HG03457 (cell line): ENCODE measurements at regions not wholly inside any gene's neighbourhood (a gene's known extent, or its start where the extent isn't known, plus 50 kb on each side); places are given as distances from the start of the nearest gene placed in this dataset.
A peak's percentile ranks its signal among the peaks of the same experiment; 100 is the strongest.

Source experiments
- ATAC-seq: cut with Tn5 transposase; IDR thresholded peaks from one replicate; pipeline ENCODE4 v1.9.1; 2021; ENCODE audit warnings: moderate number of reproducible peaks; ENCODE audit not compliant: unreplicated experiment

GRCh38 chr6:17047889-17048288, 54.0 kb upstream of the STMND1 start:
- ATAC-seq, result no peak

- ATAC-seq, result no peak
Measured at GRCh38 chr6:17045581-17046322, 56.1 kb upstream of the STMND1 start.

GRCh38 chr6:17043148-17043522, 58.7 kb upstream of the STMND1 start:
- ATAC-seq, result no peak

GRCh38 chr6:17042422-17043147, 59.3 kb upstream of the STMND1 start:
- no peak for ATAC-seq

GRCh38 chr6:17039266-17039665, 62.6 kb upstream of the STMND1 start:
- no peak for ATAC-seq

GRCh38 chr6:17038316-17038715, 63.5 kb upstream of the STMND1 start:
- ATAC-seq, result no peak

GRCh38 chr6:17036065-17036393, 65.8 kb upstream of the STMND1 start:
- ATAC-seq, result no peak

- ATAC-seq, result no peak
Measured at GRCh38 chr6:17035257-17036064, 66.4 kb upstream of the STMND1 start.

- no peak for ATAC-seq
Measured at GRCh38 chr6:17033746-17034145, 68.1 kb upstream of the STMND1 start.

- no peak for ATAC-seq
Measured at GRCh38 chr6:17032988-17033634, 68.7 kb upstream of the STMND1 start.

- ATAC-seq, result no peak
Measured at GRCh38 chr6:17032590-17032987, 69.3 kb upstream of the STMND1 start.

GRCh38 chr6:17031961-17032360, 69.9 kb upstream of the STMND1 start:
- no peak for ATAC-seq

GRCh38 chr6:17027441-17027840, 74.4 kb upstream of the STMND1 start:
- no peak for ATAC-seq

GRCh38 chr6:17022604-17023003, 79.2 kb upstream of the STMND1 start:
- peak; percentile 70 for ATAC-seq

- no peak for ATAC-seq
Measured at GRCh38 chr6:17021539-17021889, 80.3 kb upstream of the STMND1 start.

- no peak for ATAC-seq
Measured at GRCh38 chr6:17020889-17021538, 80.8 kb upstream of the STMND1 start.

GRCh38 chr6:17018425-17018824, 83.4 kb upstream of the STMND1 start:
- no peak for ATAC-seq

GRCh38 chr6:17017416-17017815, 84.4 kb upstream of the STMND1 start:
- ATAC-seq, result no peak

GRCh38 chr6:17015551-17016381, 86.1 kb upstream of the STMND1 start:
- no peak for ATAC-seq

GRCh38 chr6:17015144-17015543, 86.7 kb upstream of the STMND1 start:
- peak; percentile 82 for ATAC-seq
